ENCODE measurements at regions not wholly inside any gene's neighbourhood (a gene's known extent, or its start where the extent isn't known, plus 50 kb on each side); places are given as distances from the start of the nearest gene placed in this dataset.

- Histone ChIP-seq H3K4me3 (ENCODE audit: low read depth, low read length) (no peak overlapping the region), H3K4me1 (ENCODE audit: control insufficient read depth, insufficient read depth, low read length) (no peaks in the 10 kb centered on the region), H3K27ac (ENCODE audit: low read depth, low read length) (no peak overlapping the region), H3K9me3 (ENCODE audit: control insufficient read depth, insufficient read depth, low read depth, low read length) (no peaks in the 10 kb centered on the region), H3K27me3 (ENCODE audit: control insufficient read depth, insufficient read depth, low read length) (no peaks in the 10 kb centered on the region), H3K36me3 (ENCODE audit: control insufficient read depth, insufficient read depth, low read length) (no peaks in the 10 kb centered on the region), H3K9ac (ENCODE audit: low read length) (no peak overlapping the region)
Observed at GRCh38 chr3:102529452-102529851, 94.6 kb downstream of the ZPLD1 start.

- no peaks in the 10 kb centered on the region for H3K9me3 ChIP-seq (ENCODE audit: control insufficient read depth, insufficient read depth, low read depth, low read length)
- no peak overlapping the region for H3K4me3 ChIP-seq (ENCODE audit: low read depth, low read length)
- no peaks in the 10 kb centered on the region for H3K36me3 ChIP-seq (ENCODE audit: control insufficient read depth, insufficient read depth, low read length)
- H3K4me1 ChIP-seq (ENCODE audit: control insufficient read depth, insufficient read depth, low read length), result no peaks in the 10 kb centered on the region
- H3K27me3 ChIP-seq (ENCODE audit: control insufficient read depth, insufficient read depth, low read length), result no peaks in the 10 kb centered on the region
- no peak overlapping the region for H3K27ac ChIP-seq (ENCODE audit: low read depth, low read length)
- H3K9ac ChIP-seq (ENCODE audit: low read length), result no peak overlapping the region
Observed at GRCh38 chr3:102530415-102531181, 95.8 kb downstream of the ZPLD1 start.

DNA sequence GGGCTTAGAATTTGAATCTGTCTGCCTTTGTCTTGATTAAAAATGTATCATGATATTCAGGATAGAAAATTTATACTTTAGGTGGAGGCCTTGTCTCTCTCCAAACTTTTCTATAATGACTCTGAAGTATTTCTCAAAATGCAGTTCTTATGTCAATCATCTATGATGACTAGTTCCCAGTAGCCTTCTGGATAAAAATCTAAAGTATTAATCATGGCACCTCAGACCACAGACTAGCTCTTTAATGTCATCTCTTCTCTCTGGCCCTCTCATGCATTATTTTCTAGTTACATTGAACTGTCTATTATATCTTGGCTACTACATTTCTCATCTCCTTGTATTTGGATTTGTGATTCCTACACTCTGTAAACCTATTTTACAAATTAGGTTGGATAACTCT, 96.9 kb downstream of the ZPLD1 start:
- no peaks in the 10 kb centered on the region for H3K27me3 ChIP-seq (ENCODE audit: control insufficient read depth, insufficient read depth, low read length)
- H3K4me1 ChIP-seq (ENCODE audit: control insufficient read depth, insufficient read depth, low read length), result no peaks in the 10 kb centered on the region
- H3K36me3 ChIP-seq (ENCODE audit: control insufficient read depth, insufficient read depth, low read length), result no peaks in the 10 kb centered on the region
- no peak overlapping the region for H3K4me3 ChIP-seq (ENCODE audit: low read depth, low read length)
- H3K9me3 ChIP-seq (ENCODE audit: control insufficient read depth, insufficient read depth, low read depth, low read length), result no peaks in the 10 kb centered on the region
- no peak overlapping the region for H3K27ac ChIP-seq (ENCODE audit: low read depth, low read length)
- no peak overlapping the region for H3K9ac ChIP-seq (ENCODE audit: low read length)

GRCh38 chr3:102532901-102533300, 98.1 kb downstream of the ZPLD1 start:
- Histone ChIP-seq H3K27me3 (ENCODE audit: control insufficient read depth, insufficient read depth, low read length) (no peaks in the 10 kb centered on the region), H3K9ac (ENCODE audit: low read length) (no peak overlapping the region), H3K27ac (ENCODE audit: low read depth, low read length) (no peak overlapping the region), H3K4me1 (ENCODE audit: control insufficient read depth, insufficient read depth, low read length) (no peaks in the 10 kb centered on the region), H3K36me3 (ENCODE audit: control insufficient read depth, insufficient read depth, low read length) (no peaks in the 10 kb centered on the region), H3K4me3 (ENCODE audit: low read depth, low read length) (no peak overlapping the region), H3K9me3 (ENCODE audit: control insufficient read depth, insufficient read depth, low read depth, low read length) (no peaks in the 10 kb centered on the region)

DNA sequence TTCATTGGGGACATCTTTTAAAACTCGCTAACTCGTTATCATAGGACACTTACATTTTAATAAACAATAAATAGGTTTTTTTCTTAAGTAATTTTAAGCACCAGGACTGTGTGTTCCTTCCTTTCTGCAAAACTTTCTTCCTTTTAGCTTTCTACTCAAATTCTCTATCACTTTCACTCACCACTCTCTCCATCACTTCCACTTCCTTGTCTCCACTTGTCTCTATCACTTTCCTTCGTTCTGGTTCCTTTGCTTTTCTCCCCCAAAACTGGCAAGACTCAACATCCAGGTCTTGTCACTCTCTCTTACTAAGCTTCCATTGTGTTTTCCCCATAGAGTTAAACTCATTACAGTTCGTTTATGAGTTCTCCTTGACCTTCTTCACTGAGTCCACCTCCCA, 99.0 kb downstream of the ZPLD1 start:
- Histone ChIP-seq H3K9me3 (ENCODE audit: control insufficient read depth, insufficient read depth, low read depth, low read length) (no peaks in the 10 kb centered on the region), H3K9ac (ENCODE audit: low read length) (no peak overlapping the region), H3K4me1 (ENCODE audit: control insufficient read depth, insufficient read depth, low read length) (no peaks in the 10 kb centered on the region), H3K36me3 (ENCODE audit: control insufficient read depth, insufficient read depth, low read length) (no peaks in the 10 kb centered on the region), H3K27ac (ENCODE audit: low read depth, low read length) (no peak overlapping the region), H3K27me3 (ENCODE audit: control insufficient read depth, insufficient read depth, low read length) (no peaks in the 10 kb centered on the region), H3K4me3 (ENCODE audit: low read depth, low read length) (no peak overlapping the region)

- Histone ChIP-seq H3K36me3 (ENCODE audit: control insufficient read depth, insufficient read depth, low read length) (no peaks in the 10 kb centered on the region), H3K9me3 (ENCODE audit: control insufficient read depth, insufficient read depth, low read depth, low read length) (no peaks in the 10 kb centered on the region), H3K4me1 (ENCODE audit: control insufficient read depth, insufficient read depth, low read length) (no peaks in the 10 kb centered on the region), H3K4me3 (ENCODE audit: low read depth, low read length) (no peak overlapping the region), H3K27ac (ENCODE audit: low read depth, low read length) (no peak overlapping the region), H3K27me3 (ENCODE audit: control insufficient read depth, insufficient read depth, low read length) (no peaks in the 10 kb centered on the region), H3K9ac (ENCODE audit: low read length) (no peak overlapping the region)
Observed at GRCh38 chr3:102536456-102536855, 101.6 kb downstream of the ZPLD1 start.

- Histone ChIP-seq H3K9me3 (ENCODE audit: control insufficient read depth, insufficient read depth, low read depth, low read length) (no peaks in the 10 kb centered on the region), H3K4me1 (ENCODE audit: control insufficient read depth, insufficient read depth, low read length) (no peaks in the 10 kb centered on the region), H3K9ac (ENCODE audit: low read length) (no peak overlapping the region), H3K4me3 (ENCODE audit: low read depth, low read length) (no peak overlapping the region), H3K27me3 (ENCODE audit: control insufficient read depth, insufficient read depth, low read length) (no peaks in the 10 kb centered on the region), H3K27ac (ENCODE audit: low read depth, low read length) (no peak overlapping the region), H3K36me3 (ENCODE audit: control insufficient read depth, insufficient read depth, low read length) (no peaks in the 10 kb centered on the region)
Observed at GRCh38 chr3:102537123-102537522, 102.3 kb downstream of the ZPLD1 start.

GRCh38 chr3:102544741-102545140, 109.9 kb downstream of the ZPLD1 start:
- Histone ChIP-seq H3K27ac (ENCODE audit: low read depth, low read length) (no peak overlapping the region), H3K36me3 (ENCODE audit: control insufficient read depth, insufficient read depth, low read length) (no peaks in the 10 kb centered on the region), H3K9me3 (ENCODE audit: control insufficient read depth, insufficient read depth, low read depth, low read length) (no peaks in the 10 kb centered on the region), H3K4me3 (ENCODE audit: low read depth, low read length) (no peak overlapping the region), H3K27me3 (ENCODE audit: control insufficient read depth, insufficient read depth, low read length) (no peaks in the 10 kb centered on the region), H3K9ac (ENCODE audit: low read length) (no peak overlapping the region), H3K4me1 (ENCODE audit: control insufficient read depth, insufficient read depth, low read length) (no peaks in the 10 kb centered on the region)

DNA sequence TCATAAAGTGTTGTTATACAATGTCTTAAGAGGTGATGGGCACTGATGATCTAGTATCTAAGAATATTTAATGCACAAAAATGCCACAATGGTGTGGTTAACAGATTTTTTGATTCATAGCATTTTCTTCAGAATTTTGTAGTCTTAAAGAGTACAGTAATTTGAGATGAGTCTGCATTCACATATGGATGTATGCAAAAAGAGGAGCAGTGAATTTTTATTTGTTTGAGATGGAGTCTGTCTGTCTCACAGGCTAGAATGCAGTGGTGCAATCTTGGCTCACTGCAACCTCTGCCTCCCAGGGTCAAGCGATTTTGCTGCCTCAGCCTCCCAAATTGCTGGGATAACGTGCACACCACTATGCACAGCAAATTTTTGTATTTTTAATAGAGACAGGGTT, 110.5 kb downstream of the ZPLD1 start:
- H3K27ac ChIP-seq (ENCODE audit: low read depth, low read length), result no peak overlapping the region
- no peak overlapping the region for H3K4me3 ChIP-seq (ENCODE audit: low read depth, low read length)
- H3K9me3 ChIP-seq (ENCODE audit: control insufficient read depth, insufficient read depth, low read depth, low read length), result no peaks in the 10 kb centered on the region
- no peak overlapping the region for H3K9ac ChIP-seq (ENCODE audit: low read length)
- H3K27me3 ChIP-seq (ENCODE audit: control insufficient read depth, insufficient read depth, low read length), result no peaks in the 10 kb centered on the region
- H3K4me1 ChIP-seq (ENCODE audit: control insufficient read depth, insufficient read depth, low read length), result no peaks in the 10 kb centered on the region
- no peaks in the 10 kb centered on the region for H3K36me3 ChIP-seq (ENCODE audit: control insufficient read depth, insufficient read depth, low read length)

DNA sequence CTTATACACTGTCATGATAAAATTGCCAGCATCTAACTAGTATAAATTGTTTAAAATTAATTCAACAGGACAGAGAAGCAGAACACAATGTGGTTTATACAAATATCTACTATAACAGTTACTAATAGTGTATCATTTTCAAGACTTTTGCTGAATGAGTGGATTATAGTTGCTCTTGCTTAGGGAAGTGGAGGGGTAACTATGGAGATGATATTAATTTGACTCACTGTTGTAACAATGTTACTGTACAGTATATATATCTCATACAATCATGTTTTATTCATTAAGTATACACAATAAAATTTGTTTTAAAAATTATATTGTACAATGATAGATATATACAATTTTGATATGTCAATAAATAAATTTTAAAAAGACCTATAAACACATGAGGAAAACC, 119.1 kb downstream of the ZPLD1 start:
- H3K27me3 ChIP-seq (ENCODE audit: control insufficient read depth, insufficient read depth, low read length), result no peaks in the 10 kb centered on the region
- no peaks in the 10 kb centered on the region for H3K36me3 ChIP-seq (ENCODE audit: control insufficient read depth, insufficient read depth, low read length)

GRCh38 chr3:102570511-102570910, 135.7 kb downstream of the ZPLD1 start:
- Histone ChIP-seq H3K9me3 (ENCODE audit: control insufficient read depth, insufficient read depth, low read depth, low read length) (no peaks in the 10 kb centered on the region), H3K9ac (ENCODE audit: low read length) (no peak overlapping the region), H3K27me3 (ENCODE audit: control insufficient read depth, insufficient read depth, low read length) (no peaks in the 10 kb centered on the region), H3K4me3 (ENCODE audit: low read depth, low read length) (no peak overlapping the region), H3K4me1 (ENCODE audit: control insufficient read depth, insufficient read depth, low read length) (no peaks in the 10 kb centered on the region), H3K27ac (ENCODE audit: low read depth, low read length) (no peak overlapping the region), H3K36me3 (ENCODE audit: control insufficient read depth, insufficient read depth, low read length) (no peaks in the 10 kb centered on the region)

More for the DNA sequence above, 119.1 kb downstream of the ZPLD1 start:
- Histone ChIP-seq H3K27ac (ENCODE audit: low read depth, low read length) (no peak overlapping the region), H3K9ac (ENCODE audit: low read length) (no peak overlapping the region), H3K4me1 (ENCODE audit: control insufficient read depth, insufficient read depth, low read length) (no peaks in the 10 kb centered on the region), H3K9me3 (ENCODE audit: control insufficient read depth, insufficient read depth, low read depth, low read length) (no peaks in the 10 kb centered on the region), H3K4me3 (ENCODE audit: low read depth, low read length) (no peak overlapping the region)
